Right hindlimb (tissue), 1 donor: ENCODE measurements at regions not wholly inside any gene's neighbourhood (a gene's known extent, or its start where the extent isn't known, plus 50 kb on each side); places are given as distances from the start of the nearest gene placed in this dataset.
A peak's percentile ranks its signal among the peaks of the same experiment; 100 is the strongest.

Source experiments
- DNase-seq: peaks from one replicate; pipeline ENCODE4 v3.0.0-alpha.2; 2018

DNA sequence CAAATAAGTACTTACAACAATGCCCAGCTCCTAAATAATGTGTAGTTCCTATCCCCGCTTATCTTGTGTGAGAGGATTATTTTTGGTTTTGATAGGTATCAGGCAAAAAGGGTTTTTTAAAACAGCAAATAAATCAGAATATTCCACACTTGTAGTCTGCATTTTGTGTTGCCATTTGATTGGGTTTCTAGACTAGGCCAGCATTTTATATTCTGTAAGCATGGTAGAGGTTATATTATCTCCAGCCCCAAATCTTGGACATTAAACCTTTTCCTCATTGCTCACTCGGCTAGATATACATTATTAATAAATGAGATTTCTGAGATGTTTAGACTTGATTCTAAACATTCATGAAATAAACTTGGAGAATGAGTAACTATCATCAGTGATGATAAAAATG is 165.7 kb upstream of the C1orf21 start:
- no peak for DNase-seq

DNA sequence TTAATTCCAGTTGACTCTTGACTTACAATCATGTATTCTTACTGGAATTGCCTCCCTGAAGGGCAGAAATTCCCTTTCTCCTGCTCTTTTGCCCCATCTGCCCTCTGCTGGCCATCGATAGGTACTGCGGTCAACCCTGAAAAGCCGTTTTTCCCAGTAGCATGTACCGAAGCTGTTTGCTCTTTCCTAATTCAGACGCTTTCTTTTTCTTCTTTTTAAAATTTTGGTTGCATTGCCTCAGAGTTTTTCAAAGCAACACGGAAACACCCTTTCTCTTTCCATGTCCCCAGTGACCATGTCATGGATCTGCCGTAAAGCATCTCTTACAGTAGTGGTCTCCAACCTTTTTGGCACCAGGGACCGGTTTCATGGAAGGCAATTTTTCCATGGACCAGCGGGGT is 164.2 kb upstream of the C1orf21 start:
- DNase-seq = no peak

DNA sequence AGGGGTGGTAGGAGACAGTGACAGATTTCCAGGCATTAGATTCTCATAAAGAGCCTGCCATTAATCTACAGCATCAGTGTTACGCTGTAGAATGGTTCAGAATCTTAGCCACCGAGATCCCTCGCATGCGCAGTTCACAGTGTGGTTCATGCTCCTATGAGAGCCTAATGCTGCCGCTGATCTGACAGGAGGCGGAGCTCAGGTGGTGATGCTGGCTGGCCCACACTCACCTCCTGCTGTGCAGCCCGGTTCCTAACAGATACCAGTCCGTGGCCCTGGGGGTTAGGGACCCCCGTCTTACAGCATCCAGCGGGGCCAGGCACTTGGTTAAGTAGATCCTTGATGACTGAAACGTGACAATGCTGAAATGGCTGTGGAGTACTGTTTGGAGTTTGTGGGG is 163.6 kb upstream of the C1orf21 start:
- DNase-seq = no peak

DNA sequence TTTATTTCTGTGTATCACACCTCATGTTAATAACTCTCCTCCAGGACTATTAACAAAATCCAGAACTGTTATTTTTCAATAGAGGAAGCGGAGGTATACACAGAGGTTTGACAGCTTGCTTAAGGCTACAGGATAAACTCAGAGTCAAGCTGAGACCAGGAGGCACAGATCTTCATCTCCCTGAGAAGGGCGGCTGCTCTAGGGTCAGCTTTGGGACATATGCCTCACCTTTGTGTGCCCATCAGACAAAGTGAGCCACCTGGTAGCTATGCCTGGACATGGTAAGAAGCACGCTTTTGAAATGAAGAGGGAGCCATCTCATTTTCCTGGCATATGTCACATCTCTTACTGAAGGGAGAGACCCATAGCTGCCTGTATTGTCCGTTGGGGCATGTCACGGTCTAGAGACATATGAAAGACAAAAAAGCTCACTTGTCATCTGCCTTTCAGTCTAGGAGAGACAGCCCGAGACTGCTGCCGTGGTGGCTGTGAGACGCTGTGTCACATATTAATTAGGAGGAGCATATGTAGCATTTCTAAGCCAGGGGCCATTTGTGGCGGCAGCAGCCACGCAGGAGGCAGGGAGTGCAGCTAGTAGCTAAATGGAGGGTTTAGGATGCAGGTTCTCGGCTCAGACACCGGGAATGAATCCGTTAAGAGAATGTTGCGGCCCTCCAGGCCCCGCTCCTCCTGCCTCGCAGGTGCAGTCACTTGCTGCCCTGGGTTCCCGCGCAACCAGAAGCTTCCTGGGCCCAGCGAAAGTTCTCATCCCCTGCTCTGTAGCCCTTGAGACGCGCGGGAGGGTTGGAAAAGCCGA is 161.3 kb upstream of the C1orf21 start:
- DNase-seq = no peak

DNA sequence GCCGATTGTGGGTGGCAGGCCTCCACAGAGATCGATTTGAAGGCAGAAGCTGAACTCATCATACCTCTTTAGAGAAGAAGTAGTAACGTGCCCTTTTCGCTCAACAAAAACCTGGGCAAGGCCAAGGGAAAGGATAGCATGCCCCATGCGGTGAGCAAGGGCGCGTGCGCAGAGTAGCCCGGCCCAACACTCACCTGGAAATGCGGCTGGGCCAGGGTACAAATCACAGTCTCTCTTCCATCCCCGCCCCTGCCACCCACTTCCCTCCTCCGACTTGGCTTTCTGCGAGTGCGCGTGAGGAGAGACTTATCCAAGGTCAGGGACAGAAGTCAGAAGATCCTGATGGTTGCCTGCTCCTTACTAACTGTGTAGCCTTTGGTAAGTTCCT is 160.7 kb upstream of the C1orf21 start:
- no peak for DNase-seq

DNA sequence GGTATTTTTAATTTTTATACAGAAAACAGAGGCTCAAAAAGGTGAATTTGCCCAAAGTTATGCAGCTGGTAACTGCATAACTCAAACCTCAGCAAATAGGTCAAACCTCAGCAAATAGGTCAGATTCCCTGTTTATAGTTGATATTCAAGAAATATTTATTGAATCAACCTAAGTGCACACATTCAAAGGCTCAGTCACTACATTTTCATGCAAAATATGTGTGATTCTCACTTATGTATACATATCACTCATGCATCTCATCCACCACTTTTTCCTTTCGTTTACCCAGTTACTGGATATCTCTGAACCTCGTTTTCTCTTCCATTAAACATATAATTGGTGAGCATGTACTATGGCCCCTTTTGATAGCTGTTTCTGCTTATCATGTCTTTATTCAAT is 158.3 kb upstream of the C1orf21 start:
- DNase-seq = no peak

DNA sequence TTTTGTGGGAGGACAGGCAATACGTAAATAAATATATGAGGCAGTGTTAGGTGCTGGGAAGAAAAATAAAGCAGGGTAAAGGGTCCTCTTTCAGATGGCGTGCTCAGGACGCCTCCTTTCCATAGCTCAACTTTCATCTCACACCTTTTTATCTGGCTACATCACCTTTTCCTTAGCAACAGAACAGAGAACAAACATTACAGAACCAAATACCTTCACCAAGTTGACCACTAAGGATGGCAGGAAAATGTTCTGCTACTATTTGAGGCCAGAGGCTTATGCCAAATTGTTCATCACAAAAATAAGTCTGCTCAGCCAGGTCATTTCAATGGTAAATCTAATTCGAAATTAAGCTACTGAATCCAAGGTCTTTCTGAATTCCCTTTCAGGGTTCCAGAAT is 149.2 kb upstream of the C1orf21 start:
- no peak for DNase-seq

DNA sequence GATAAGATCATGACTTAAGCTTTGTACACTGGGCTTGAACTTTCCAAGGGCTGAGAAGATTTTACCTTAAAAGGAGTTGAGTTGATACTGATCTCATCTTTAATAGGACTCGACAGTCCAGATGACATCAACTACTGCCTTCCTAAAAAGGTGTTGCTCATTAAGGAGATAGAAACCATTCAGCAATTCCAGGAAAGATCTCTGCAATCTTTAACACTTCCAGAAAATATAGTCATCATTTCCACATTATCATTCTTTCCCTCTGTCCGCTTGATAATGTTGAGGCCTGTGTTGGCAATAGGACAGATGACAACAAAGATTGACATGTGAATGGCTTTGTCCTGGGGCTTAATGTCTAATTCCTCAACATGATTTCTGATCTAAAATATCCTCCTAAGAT is 145.4 kb upstream of the C1orf21 start:
- no peak for DNase-seq

DNA sequence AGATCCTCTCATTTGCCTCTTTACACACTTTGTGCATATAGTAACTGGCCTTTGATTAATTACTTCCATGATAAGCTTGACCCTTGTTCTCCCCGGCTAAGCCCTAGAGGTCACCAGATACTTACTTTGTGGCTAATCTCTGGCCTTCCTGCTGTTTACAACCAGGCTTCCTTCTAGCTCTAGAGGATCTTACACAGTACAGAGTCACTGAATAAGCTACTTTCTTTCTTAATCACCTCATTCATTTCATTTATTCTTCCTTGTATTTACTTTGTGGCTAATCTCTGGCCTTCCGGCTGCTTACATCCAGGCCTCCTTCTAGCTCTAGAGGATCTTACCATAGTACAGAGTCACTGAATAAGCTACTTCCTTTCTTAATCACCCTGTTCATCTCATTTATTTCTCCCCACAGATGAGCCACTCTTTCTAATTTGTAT is 144.3 kb upstream of the C1orf21 start:
- no peak for DNase-seq

DNA sequence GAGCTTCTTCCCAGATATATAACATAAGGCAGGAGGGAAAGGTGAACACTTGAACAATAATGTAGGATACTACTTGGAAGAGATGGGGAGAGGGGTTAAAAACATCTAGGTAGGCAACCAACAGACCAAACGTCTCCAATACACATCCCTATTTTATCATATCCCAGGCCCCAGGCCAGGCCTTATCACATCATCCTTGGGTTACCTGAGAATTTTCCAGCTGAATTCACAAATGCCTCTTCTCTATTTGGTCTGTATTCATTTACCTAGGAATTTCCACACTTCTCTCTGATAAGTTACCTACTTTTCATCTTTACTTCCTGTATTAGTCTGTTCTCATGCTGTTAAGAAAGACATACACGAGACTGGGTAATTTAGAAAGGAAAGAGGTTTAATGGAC is 141.9 kb upstream of the C1orf21 start:
- DNase-seq = no peak

DNA sequence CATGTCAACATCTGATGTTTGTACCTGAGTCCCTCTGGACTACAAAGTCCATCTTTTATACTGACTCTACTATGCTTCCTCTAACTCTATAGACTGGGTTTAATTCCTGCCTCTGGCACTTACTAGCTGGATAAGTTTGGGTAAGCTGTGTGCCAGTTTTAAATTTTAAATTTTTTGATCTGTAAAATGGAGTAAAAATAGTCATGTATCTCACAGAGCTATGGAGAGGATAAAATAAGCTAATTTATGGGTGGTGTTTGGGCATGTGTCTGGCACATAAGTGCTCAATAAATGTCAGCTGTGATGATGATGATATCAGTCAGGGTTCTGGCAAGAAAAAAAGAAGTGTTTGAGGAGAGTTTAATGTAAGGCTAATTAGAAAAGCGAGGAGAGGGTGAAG is 139.2 kb upstream of the C1orf21 start:
- no peak for DNase-seq

DNA sequence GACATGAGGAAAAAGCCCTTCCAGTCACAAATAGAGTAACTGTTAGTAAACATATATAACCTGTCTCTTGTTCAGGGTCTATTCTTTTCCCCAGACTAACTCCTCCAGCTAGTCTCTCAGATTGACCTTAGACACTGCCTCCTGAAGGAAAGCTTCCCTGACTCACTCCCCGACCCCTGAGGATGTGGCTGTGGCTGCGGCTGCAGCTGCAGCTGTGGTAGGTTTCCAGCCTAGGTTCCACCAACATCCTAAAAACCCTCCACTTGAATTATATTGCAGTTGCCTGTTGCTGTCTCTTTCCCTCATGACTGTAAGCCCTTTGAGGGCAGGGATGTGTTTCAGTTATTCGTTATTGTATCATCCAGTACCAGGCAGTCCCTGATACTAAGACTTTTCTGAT is 132.9 kb upstream of the C1orf21 start:
- no peak for DNase-seq

DNA sequence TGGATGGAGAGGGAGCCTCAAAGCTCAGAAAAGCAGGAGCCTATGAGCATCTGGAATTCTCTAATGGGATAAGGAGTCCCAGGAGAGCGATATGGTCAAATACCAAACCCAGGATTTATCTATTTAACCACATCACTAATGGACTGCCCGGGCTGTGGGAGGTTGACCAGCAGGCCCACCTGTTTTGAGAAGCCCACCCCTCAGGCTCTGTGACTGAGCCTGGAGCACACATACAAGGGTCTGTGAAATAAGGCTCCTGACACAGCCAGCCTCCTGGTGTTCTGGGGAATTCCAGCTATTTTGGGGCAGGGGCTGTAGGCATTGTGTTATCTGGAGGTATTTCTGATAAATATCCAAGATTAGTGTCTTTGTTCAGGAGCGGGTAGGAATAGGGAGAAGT is 132.0 kb upstream of the C1orf21 start:
- DNase-seq = no peak

DNA sequence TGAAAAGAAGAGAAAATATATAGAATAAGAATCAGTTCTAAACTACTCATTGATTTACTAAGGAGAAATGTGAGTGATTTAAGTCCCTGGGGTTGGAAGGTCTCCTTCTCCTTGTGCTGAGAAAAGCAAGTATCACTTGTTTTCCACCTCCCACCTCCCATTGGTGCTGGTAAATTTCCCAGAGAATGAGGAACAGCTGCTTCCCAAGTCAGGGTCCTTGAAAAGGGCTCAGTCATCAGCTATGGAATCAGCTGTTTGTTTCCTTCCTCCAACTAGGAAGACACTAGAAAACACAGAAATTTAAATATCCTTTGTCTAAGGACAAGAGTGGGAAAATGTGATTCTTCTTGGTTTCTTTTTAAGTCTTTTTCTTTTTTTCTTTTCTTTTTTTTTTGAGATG is 131.3 kb upstream of the C1orf21 start:
- DNase-seq = peak; percentile 20

DNA sequence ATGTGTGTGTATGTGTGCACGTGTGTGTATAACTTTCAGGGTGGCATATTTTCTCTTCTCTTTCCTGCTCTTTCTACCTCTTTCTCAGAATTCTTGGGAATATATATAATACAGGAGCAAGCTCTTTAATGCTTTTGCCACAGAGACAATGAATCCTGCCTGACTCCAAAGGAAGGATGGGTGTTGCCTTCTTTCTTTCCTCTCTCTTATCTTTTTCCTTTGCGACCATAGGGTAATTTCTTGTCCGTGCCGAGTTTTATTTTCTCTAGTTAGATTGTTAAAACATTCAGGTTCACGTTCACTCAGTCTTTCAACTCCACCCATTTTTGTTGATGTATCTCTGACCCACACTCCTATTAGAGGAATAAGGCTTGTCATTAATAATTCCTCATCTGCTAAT is 129.0 kb upstream of the C1orf21 start:
- no peak for DNase-seq

DNA sequence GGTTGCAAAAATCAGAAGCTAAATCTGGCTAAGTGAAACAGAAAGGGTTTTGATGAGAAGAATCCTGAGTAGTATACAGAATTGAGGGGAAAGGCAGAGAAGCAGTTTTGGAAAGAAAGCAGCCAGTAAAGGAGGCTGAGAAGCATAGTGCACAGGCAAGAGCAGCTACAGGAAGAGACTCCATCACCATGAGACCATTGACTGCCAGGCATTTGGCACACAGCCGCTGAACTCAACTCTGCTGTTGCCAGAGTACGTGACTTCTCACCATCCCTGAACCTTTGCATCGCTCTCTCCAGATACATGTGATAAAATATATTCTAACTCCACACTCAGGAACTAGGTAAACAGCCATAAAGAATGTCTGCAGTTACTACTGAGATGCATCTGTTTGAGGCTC is 128.3 kb upstream of the C1orf21 start:
- no peak for DNase-seq

DNA sequence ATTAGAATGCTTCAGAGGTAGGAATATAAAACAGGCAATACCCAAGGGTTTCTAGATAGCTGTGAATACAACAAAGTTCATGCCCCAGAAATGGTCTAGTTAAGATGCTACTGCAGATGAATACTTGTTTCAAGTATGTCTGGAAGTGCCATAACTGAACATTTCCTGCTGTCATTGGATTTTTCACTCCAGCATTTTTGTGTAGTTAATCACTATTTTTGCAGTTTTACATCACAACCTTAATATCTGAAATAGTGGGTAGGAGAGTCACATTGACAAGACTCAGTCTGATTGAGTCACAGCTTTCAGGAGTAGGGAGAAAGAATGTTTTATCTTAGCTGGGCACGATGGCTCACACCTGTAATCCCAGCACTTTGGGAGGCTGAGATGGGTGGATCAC is 126.4 kb upstream of the C1orf21 start:
- no peak for DNase-seq

DNA sequence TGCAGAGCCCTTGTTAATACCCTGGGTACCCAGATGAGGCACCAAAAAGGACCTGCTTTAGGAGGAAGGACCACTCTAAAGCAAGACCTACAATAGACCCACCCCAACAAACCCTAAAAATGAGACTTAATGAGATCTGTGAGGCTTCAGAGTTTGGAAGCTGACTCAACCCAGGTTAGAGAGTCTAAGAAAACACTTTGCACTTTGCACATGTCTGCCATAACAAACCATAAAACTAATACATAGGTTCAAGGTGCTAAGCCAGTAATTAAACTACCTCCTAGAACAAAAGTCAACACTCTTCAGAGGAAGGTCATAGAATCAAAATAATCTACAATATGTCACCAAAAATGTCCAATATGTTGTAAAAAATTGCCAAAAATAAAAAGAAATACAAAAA is 124.7 kb upstream of the C1orf21 start:
- DNase-seq = no peak

DNA sequence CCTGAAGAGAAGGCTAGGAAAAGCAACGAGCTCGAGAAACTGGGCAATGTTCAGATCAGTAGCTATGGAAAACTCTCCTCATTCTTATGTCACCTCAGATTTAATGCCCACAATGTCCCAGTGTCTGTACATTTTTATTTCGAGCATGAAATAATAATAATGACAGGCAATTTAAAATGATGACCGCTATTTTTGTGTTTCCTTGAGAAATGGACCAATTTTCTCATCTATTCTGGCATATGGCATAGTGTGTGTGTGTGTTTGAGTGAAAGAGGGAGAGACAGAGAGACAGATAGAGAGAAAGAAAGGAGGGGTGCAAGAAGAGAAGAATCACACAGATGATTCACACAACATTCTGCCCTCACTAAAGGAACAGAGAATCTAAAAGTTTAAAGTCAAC is 119.1 kb upstream of the C1orf21 start:
- DNase-seq = no peak

DNA sequence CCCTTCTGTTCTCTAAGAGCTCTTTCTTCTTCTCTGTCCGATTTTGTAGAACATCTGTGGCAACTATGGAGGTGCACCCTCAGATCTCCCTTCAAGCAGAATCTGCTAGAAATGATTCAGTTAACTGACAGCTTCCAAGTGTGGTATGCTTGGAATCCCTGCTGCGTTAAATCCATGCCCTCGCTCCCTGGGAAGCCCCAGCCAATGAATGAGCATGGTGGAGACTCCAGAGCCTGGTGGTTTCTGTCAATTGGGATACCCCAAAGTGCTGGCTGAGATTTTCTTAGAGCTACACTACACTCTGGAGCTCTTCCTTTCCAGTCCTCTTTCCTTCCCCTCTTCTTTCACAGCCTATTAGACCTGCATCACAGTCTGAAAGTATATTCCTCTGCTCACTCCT is 116.3 kb upstream of the C1orf21 start:
- DNase-seq = no peak

DNA sequence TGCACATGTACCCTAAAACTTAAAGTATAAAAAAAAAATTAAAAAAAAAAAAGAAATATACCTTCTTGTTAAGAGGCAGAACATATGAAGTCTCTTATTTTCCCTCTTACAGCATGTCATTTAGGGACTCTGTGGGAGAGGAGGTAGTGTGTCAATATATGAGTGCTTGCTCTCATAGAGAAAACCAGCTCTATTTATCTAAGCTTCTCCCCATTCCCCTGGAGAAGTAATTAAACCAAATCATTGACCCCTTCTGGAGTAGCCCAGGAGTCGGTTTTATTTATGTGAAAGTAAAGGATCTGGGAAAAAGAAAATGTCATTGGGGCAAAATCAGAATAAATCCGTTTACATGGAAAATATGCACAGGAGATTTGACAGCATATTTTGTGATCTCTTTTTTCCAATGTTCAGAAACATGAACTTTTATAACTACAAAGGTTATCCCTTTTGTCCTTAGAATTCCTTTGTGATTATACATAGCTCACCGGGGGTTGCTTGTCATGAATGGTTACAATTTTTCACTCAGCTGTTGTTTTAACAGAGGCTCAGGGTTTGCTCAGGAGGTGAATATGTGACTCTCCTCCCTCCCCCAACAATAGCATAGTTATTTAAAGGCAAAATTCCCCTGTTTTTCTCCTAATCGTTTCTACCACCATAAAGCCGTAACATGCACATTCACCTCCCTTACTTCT is 114.5 kb upstream of the C1orf21 start:
- no peak for DNase-seq

DNA sequence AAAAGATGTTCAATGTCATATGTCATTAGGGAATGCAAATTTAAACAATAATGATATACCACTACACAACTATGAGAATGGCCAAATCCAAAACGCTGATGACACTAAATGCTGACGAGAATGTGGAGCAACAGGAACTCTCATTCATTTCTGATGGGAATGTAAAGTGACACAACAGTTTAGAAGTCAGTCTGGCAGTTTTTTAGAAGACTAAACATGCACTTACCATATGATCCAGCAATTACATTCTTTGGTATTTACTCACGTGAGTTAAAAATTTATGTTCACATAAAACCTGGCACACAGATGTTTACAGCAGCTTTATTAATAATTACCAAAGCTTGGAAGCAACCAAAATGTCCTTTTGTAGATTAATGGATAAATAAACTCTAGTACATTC is 110.4 kb upstream of the C1orf21 start:
- DNase-seq = no peak

DNA sequence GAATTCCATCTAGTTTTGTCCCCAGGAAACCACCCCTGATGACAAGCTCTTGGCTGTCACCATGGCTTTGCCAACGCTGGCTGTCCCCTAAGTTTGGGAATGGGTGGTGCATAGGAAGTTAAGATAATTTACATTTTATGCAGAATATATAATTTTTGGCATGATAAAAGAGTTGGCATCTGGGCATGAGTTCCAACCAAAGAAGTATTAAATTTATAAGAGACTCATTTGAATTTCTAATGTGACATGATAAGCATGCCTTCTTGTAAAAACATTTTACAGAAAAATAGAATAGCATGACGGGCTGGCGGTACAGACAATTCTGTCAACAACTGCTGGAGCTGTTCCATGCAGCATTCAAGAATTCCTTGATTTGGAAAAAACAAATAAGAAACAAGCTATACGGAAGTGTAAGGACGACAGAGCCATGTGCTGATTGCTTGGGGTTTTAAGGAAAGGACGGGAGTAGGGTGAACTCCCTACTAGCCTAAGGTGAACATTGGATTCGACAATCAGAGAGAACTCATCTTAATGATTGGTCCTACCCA is 106.8 kb upstream of the C1orf21 start:
- DNase-seq = no peak

DNA sequence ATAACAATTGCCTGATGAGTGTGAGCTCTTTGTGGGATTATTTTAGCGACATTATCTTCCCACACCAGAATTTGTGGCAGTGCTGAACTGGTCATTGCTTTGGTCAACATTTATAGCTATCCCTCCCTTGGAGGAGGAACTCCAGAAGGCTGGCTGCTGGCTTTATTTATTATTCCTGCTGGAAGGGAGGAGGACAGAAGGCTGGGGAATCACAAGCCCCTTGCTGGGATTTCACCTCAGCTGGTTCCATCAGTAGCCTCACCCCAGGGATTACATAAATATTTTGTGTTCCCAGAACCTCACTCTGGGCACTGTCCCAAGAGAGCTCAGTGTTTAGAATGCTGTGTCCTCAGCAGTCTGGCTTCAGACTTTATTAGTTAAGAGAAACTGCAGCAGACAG is 102.8 kb upstream of the C1orf21 start:
- no peak for DNase-seq

DNA sequence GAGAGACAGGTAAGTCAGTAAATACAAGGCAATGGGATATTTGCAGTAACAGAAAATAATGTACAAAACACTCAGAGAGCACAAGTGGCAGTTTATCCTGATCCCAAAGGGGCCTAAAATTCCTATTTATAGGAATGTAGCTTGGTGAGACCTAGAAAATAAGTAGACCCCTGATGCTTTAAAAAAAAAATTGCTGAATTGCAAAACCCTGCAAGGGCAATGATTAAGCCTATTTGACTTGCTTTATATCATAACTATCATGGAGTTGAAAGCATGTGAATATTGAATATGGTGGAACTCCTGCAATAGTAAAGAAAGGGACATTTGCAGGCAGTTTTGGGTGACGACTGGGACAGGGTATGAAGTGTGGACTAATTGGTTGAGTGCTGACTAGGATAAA is 101.9 kb upstream of the C1orf21 start:
- no peak for DNase-seq
